ENCODE measurements at regions not wholly inside any gene's neighbourhood (a gene's known extent, or its start where the extent isn't known, plus 50 kb on each side); places are given as distances from the start of the nearest gene placed in this dataset.

- Histone ChIP-seq H3K79me2 (ENCODE audit: insufficient read depth, low read length) (no peaks in the 10 kb centered on the region), H3K4me3 (ENCODE audit: low read depth in 1 of 2, low read length in 2 of 2) (no peak overlapping the region), H2AFZ (ENCODE audit: low read depth, low read length) (no peak overlapping the region), H3K27me3 (ENCODE audit: insufficient read depth, low read length, poor library complexity) (no peaks in the 10 kb centered on the region), H3K4me2 (ENCODE audit: insufficient read depth, low read length) (no peak overlapping the region), H4K20me1 (ENCODE audit: insufficient read depth, low read length) (no peaks in the 10 kb centered on the region), H3K4me1 (ENCODE audit: insufficient read depth, low read length) (no peaks in the 10 kb centered on the region), H3K9ac (ENCODE audit: low read depth, low read length) (no peak overlapping the region), H3K9me3 (ENCODE audit: insufficient read depth, low read length, severe bottlenecking) (no peaks in the 10 kb centered on the region), H3K27ac (ENCODE audit: low read length) (no peak overlapping the region), H3K36me3 (ENCODE audit: insufficient read depth, low read length) (no peaks in the 10 kb centered on the region)
- no peak for ATAC-seq (ENCODE audit: insufficient read depth, low read depth)
- DNase-seq: no peak
- TF ChIP-seq EZH2 (IDR thresholded peaks at IDR 0.05; ENCODE audit: borderline replicate concordance, low read depth, low read length, severe bottlenecking): no peak
- TF ChIP-seq, protein P1, sequence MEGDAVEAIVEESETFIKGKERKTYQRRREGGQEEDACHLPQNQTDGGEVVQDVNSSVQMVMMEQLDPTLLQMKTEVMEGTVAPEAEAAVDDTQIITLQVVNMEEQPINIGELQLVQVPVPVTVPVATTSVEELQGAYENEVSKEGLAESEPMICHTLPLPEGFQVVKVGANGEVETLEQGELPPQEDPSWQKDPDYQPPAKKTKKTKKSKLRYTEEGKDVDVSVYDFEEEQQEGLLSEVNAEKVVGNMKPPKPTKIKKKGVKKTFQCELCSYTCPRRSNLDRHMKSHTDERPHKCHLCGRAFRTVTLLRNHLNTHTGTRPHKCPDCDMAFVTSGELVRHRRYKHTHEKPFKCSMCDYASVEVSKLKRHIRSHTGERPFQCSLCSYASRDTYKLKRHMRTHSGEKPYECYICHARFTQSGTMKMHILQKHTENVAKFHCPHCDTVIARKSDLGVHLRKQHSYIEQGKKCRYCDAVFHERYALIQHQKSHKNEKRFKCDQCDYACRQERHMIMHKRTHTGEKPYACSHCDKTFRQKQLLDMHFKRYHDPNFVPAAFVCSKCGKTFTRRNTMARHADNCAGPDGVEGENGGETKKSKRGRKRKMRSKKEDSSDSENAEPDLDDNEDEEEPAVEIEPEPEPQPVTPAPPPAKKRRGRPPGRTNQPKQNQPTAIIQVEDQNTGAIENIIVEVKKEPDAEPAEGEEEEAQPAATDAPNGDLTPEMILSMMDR (IDR thresholded peaks at IDR 0.05; ENCODE audit: borderline replicate concordance, extremely low read depth, low read length, poor library complexity, severe bottlenecking): no peak
These were observed 1169.3 kb downstream of the DSC3 start for GRCh38 chr18:29873211-29873610.

- H3K9ac ChIP-seq (ENCODE audit: low read depth, low read length): no peak overlapping the region
- no peak overlapping the region for H3K4me2 ChIP-seq (ENCODE audit: insufficient read depth, low read length)
- no peak overlapping the region for H2AFZ ChIP-seq (ENCODE audit: low read depth, low read length)
- H3K4me1 ChIP-seq (ENCODE audit: insufficient read depth, low read length): no peaks in the 10 kb centered on the region
- DNase-seq (no peak), ATAC-seq (ENCODE audit: insufficient read depth, low read depth) (no peak)
- H4K20me1 ChIP-seq (ENCODE audit: insufficient read depth, low read length): no peaks in the 10 kb centered on the region
- H3K27me3 ChIP-seq (ENCODE audit: insufficient read depth, low read length, poor library complexity): no peaks in the 10 kb centered on the region
- no peaks in the 10 kb centered on the region for H3K36me3 ChIP-seq (ENCODE audit: insufficient read depth, low read length)
- H3K9me3 ChIP-seq (ENCODE audit: insufficient read depth, low read length, severe bottlenecking): no peaks in the 10 kb centered on the region
- no peak for TF ChIP-seq EZH2 (IDR thresholded peaks at IDR 0.05; ENCODE audit: borderline replicate concordance, low read depth, low read length, severe bottlenecking)
- TF ChIP-seq, protein P1 (IDR thresholded peaks at IDR 0.05; ENCODE audit: borderline replicate concordance, extremely low read depth, low read length, poor library complexity, severe bottlenecking): no peak
- H3K79me2 ChIP-seq (ENCODE audit: insufficient read depth, low read length): no peaks in the 10 kb centered on the region
- no peak overlapping the region for H3K4me3 ChIP-seq (ENCODE audit: low read depth in 1 of 2, low read length in 2 of 2)
- no peak overlapping the region for H3K27ac ChIP-seq (ENCODE audit: low read length)
These were observed 1171.3 kb downstream of the DSC3 start for GRCh38 chr18:29871246-29871645.

DNA sequence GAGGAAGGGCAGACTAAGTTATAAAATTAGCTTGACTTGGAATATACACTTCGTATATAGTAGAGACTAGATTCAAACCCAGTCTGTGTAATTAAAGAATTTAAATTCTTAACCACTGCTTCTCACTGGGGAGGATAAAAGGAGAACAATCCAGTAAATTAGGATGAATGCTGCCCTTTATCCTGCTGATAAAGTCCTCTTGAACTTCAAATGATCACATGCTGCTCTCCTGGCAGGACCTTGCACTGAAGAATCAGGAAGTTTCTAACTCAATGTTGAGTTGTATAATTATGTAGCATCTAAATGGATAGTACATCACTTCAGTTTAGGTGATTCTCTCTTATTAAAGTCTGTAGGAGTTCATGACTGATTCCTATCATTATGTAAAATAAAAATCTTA, 1179.7 kb downstream of the DSC3 start:
- no peaks in the 10 kb centered on the region for H3K4me1 ChIP-seq (ENCODE audit: insufficient read depth, low read length)
- H3K27ac ChIP-seq (ENCODE audit: low read length): no peak overlapping the region
- no peak overlapping the region for H3K4me2 ChIP-seq (ENCODE audit: insufficient read depth, low read length)
- DNase-seq: no peak
- H3K9ac ChIP-seq (ENCODE audit: low read depth, low read length): no peak overlapping the region
- ATAC-seq (ENCODE audit: insufficient read depth, low read depth): no peak
- H2AFZ ChIP-seq (ENCODE audit: low read depth, low read length): no peak overlapping the region
- H3K79me2 ChIP-seq (ENCODE audit: insufficient read depth, low read length): no peaks in the 10 kb centered on the region
- no peaks in the 10 kb centered on the region for H3K9me3 ChIP-seq (ENCODE audit: insufficient read depth, low read length, severe bottlenecking)
- no peaks in the 10 kb centered on the region for H4K20me1 ChIP-seq (ENCODE audit: insufficient read depth, low read length)
- H3K27me3 ChIP-seq (ENCODE audit: insufficient read depth, low read length, poor library complexity): no peaks in the 10 kb centered on the region
- TF ChIP-seq, protein P1 (IDR thresholded peaks at IDR 0.05; ENCODE audit: borderline replicate concordance, extremely low read depth, low read length, poor library complexity, severe bottlenecking): no peak
- no peak for TF ChIP-seq EZH2 (IDR thresholded peaks at IDR 0.05; ENCODE audit: borderline replicate concordance, low read depth, low read length, severe bottlenecking)
- no peak overlapping the region for H3K4me3 ChIP-seq (ENCODE audit: low read depth in 1 of 2, low read length in 2 of 2)
- H3K36me3 ChIP-seq (ENCODE audit: insufficient read depth, low read length): no peaks in the 10 kb centered on the region

DNA sequence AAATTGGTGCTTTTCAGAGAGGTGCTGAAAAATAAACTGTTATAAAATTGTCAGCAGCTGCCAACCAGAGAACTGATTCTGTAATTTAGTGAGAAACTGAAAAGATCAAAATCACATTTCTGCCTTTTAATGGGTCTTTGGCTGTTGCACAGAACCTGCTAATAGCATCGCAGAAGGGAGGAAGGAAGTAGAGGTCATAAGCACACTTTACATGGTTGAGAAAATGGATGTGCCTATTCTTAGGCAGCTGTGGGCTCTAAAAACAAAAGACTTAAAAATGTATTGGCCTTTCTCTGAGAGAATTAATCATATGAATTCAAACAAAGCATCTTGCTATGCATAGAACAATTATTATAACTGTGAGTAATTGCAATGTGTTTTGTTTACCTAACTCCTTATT, 1186.9 kb downstream of the DSC3 start:
- TF ChIP-seq EZH2 (IDR thresholded peaks at IDR 0.05; ENCODE audit: borderline replicate concordance, low read depth, low read length, severe bottlenecking): no peak
- TF ChIP-seq, protein P1 (IDR thresholded peaks at IDR 0.05; ENCODE audit: borderline replicate concordance, extremely low read depth, low read length, poor library complexity, severe bottlenecking): no peak
- Histone ChIP-seq H3K79me2 (ENCODE audit: insufficient read depth, low read length) (no peaks in the 10 kb centered on the region), H3K36me3 (ENCODE audit: insufficient read depth, low read length) (no peaks in the 10 kb centered on the region), H3K27ac (ENCODE audit: low read length) (no peak overlapping the region), H4K20me1 (ENCODE audit: insufficient read depth, low read length) (no peaks in the 10 kb centered on the region), H2AFZ (ENCODE audit: low read depth, low read length) (no peak overlapping the region), H3K9ac (ENCODE audit: low read depth, low read length) (no peak overlapping the region), H3K9me3 (ENCODE audit: insufficient read depth, low read length, severe bottlenecking) (no peaks in the 10 kb centered on the region), H3K4me1 (ENCODE audit: insufficient read depth, low read length) (no peaks in the 10 kb centered on the region), H3K27me3 (ENCODE audit: insufficient read depth, low read length, poor library complexity) (no peaks in the 10 kb centered on the region), H3K4me2 (ENCODE audit: insufficient read depth, low read length) (no peak overlapping the region), H3K4me3 (ENCODE audit: low read depth in 1 of 2, low read length in 2 of 2) (no peak overlapping the region)
- ATAC-seq (ENCODE audit: insufficient read depth, low read depth): no peak; the same call in 2 of the 3 replicates
- DNase-seq: no peak
